ENCODE measurements at regions not wholly inside any gene's neighbourhood (a gene's known extent, or its start where the extent isn't known, plus 50 kb on each side); places are given as distances from the start of the nearest gene placed in this dataset.

GRCh38 chr4:4594285-4594920 lies 52.6 kb upstream of the STX18 start:
- DNase-seq = no peak

GRCh38 chr4:4593596-4594284 lies 51.9 kb upstream of the STX18 start:
- no peak for DNase-seq

- no peak for DNase-seq
Measured at GRCh38 chr4:4592414-4592813, 50.6 kb upstream of the STX18 start.

All from NCI-H1092 (cell line).